ENCODE measurements at regions not wholly inside any gene's neighbourhood (a gene's known extent, or its start where the extent isn't known, plus 50 kb on each side); places are given as distances from the start of the nearest gene placed in this dataset.
"Not testable (repeated sequence)": the region's sequence is repeated elsewhere in the genome, so short reads cannot be mapped to it uniquely, and the experiment has no call there.

- DNase-seq: no peak
Observed at GRCh38 chr2:121818546-121818945, 63.1 kb downstream of the TSN start.

- no peak for DNase-seq
Observed at GRCh38 chr2:121819846-121820245, 64.4 kb downstream of the TSN start.

GRCh38 chr2:121821476-121822158 is 66.2 kb downstream of the TSN start:
- DNase-seq: no peak

- DNase-seq: no peak
Observed at GRCh38 chr2:121824264-121824663, 68.8 kb downstream of the TSN start.

- DNase-seq: no peak
Observed at GRCh38 chr2:121825003-121825950, 69.8 kb downstream of the TSN start.

GRCh38 chr2:121826036-121826435 is 70.6 kb downstream of the TSN start:
- DNase-seq: no peak

- no peak for DNase-seq
Observed at GRCh38 chr2:121828281-121828731, 72.9 kb downstream of the TSN start.

- DNase-seq: no peak
Observed at GRCh38 chr2:121830809-121831208, 75.4 kb downstream of the TSN start.

GRCh38 chr2:121831841-121832240 is 76.4 kb downstream of the TSN start:
- no peak for DNase-seq

GRCh38 chr2:121832412-121833357 is 77.2 kb downstream of the TSN start:
- no peak for DNase-seq

GRCh38 chr2:121833358-121833723 is 77.9 kb downstream of the TSN start:
- DNase-seq: no peak

- DNase-seq: no peak
Observed at GRCh38 chr2:121836611-121837010, 81.2 kb downstream of the TSN start.

- DNase-seq: no peak
Observed at GRCh38 chr2:121837591-121837990, 82.1 kb downstream of the TSN start.

- no peak for DNase-seq
Observed at GRCh38 chr2:121838551-121838950, 83.1 kb downstream of the TSN start.

- DNase-seq: no peak
Observed at GRCh38 chr2:121839584-121839983, 84.1 kb downstream of the TSN start.

- no peak for DNase-seq
Observed at GRCh38 chr2:121849236-121849635, 93.8 kb downstream of the TSN start.

GRCh38 chr2:121853149-121853548 is 97.7 kb downstream of the TSN start:
- DNase-seq: not testable (repeated sequence)

- no peak for DNase-seq
Observed at GRCh38 chr2:121855510-121855909, 100.1 kb downstream of the TSN start.

GRCh38 chr2:121856360-121856759 is 100.9 kb downstream of the TSN start:
- no peak for DNase-seq

- DNase-seq: no peak
Observed at GRCh38 chr2:121858369-121858768, 102.9 kb downstream of the TSN start.

- DNase-seq: no peak
Observed at GRCh38 chr2:121858847-121859246, 103.4 kb downstream of the TSN start.

- no peak for DNase-seq
Observed at GRCh38 chr2:121860033-121860757, 104.7 kb downstream of the TSN start.

Data from stimulated activated CD4-positive, alpha-beta T cell treated with anti-CD3 and anti-CD28 coated beads, Interleukin-4, amount 100 ng/mL, for 24 hours (primary cell).